DND-41 (cell line): ENCODE measurements at regions not wholly inside any gene's neighbourhood (a gene's known extent, or its start where the extent isn't known, plus 50 kb on each side); places are given as distances from the start of the nearest gene placed in this dataset.

ENCODE experiments used
- ATAC-seq: fragments of 200-7000 bp; cut with Tn5 transposase; 3 replicates; pipeline ENCODE4 v1.9.1; 2021; ENCODE audit warnings: low read depth; ENCODE audit not compliant: insufficient read depth
- DNase-seq: peaks from one replicate; pipeline ENCODE4 v3.0.0-alpha.2; 2020
- H2AFZ ChIP-seq: 2 replicates; pipeline ENCODE4 v1.6.0; 2012; ENCODE audit warnings: low read depth, low read length
- H3K27ac ChIP-seq: 2 replicates; pipeline ENCODE4 v1.5.1; 2012; ENCODE audit warnings: low read length, inconsistent platforms
- H3K27me3 ChIP-seq: fragments of 200-600 bp; sonication (generic); 2 replicates; pipeline ENCODE4 v1.6.0; 2012; ENCODE audit warnings: low read length, mild to moderate bottlenecking, inconsistent platforms; ENCODE audit not compliant: insufficient read depth, poor library complexity
- H3K36me3 ChIP-seq: 2 replicates; pipeline ENCODE4 v1.5.1; 2012; ENCODE audit warnings: low read length, inconsistent platforms; ENCODE audit not compliant: insufficient read depth
- H3K4me1 ChIP-seq: 2 replicates; pipeline ENCODE4 v1.5.1; 2012; ENCODE audit warnings: mild to moderate bottlenecking, low read length; ENCODE audit not compliant: insufficient read depth
- H3K4me2 ChIP-seq: 2 replicates; pipeline ENCODE4 v1.6.0; 2012; ENCODE audit warnings: mild to moderate bottlenecking, moderate library complexity, low read length, inconsistent platforms; ENCODE audit not compliant: insufficient read depth
- H3K4me3 ChIP-seq, 2 experiments: fragments of 200-600 bp in 1 of 2; shearing (Covaris generic) in 1 of 2; 2 replicates each; pipeline ENCODE4 v1.5.1; 2012 to 2016; ENCODE audit warnings: inconsistent platforms in 2 of 2, low read length in 2 of 2, mild to moderate bottlenecking in 2 of 2, low read depth in 1 of 2, moderate library complexity in 1 of 2
- H3K79me2 ChIP-seq: 2 replicates; pipeline ENCODE4 v1.6.0; 2012; ENCODE audit warnings: low read length, inconsistent platforms; ENCODE audit not compliant: insufficient read depth
- H3K9ac ChIP-seq: 2 replicates; pipeline ENCODE4 v1.6.0; 2012; ENCODE audit warnings: low read depth, mild to moderate bottlenecking, inconsistent platforms, low read length, moderate library complexity
- H3K9me3 ChIP-seq: 2 replicates; pipeline ENCODE4 v1.5.1; 2012; ENCODE audit warnings: low read length, moderate library complexity, mild to moderate bottlenecking, inconsistent platforms; ENCODE audit not compliant: insufficient read depth, severe bottlenecking
- H4K20me1 ChIP-seq: 2 replicates; pipeline ENCODE4 v1.6.0; 2012; ENCODE audit warnings: low read length; ENCODE audit not compliant: insufficient read depth
- CTCF ChIP-seq: IDR thresholded peaks from 2 replicates; pipeline ENCODE4 v1.5.1; 2012; ENCODE audit warnings: borderline replicate concordance, low read length, moderate library complexity, mild to moderate bottlenecking; ENCODE audit not compliant: poor library complexity, severe bottlenecking; ENCODE audit errors: extremely low read depth
- EZH2 ChIP-seq: IDR thresholded peaks from 3 replicates; pipeline ENCODE4 v1.6.1; 2012; ENCODE audit warnings: borderline replicate concordance, low read depth, mild to moderate bottlenecking, moderate library complexity, low read length, inconsistent platforms; ENCODE audit not compliant: severe bottlenecking

- DNase-seq: no peak
- H3K4me3 ChIP-seq: no peak overlapping the region
- H3K4me1 ChIP-seq: no peaks in the 10 kb centered on the region
- no peak overlapping the region for H2AFZ ChIP-seq
- no peak for ATAC-seq
- no peak overlapping the region for H3K27ac ChIP-seq
- H3K27me3 ChIP-seq: no peaks in the 10 kb centered on the region
- no peak overlapping the region for H3K9ac ChIP-seq
- no peaks in the 10 kb centered on the region for H3K79me2 ChIP-seq
- H4K20me1 ChIP-seq: no peaks in the 10 kb centered on the region
- H3K36me3 ChIP-seq: no peaks in the 10 kb centered on the region
- H3K9me3 ChIP-seq: peaks cover 2% of the 10 kb centered on the region
- no peak overlapping the region for H3K4me2 ChIP-seq
- TF ChIP-seq CTCF (no peak), EZH2 (no peak)
These were observed 1244.2 kb upstream of the MIR17HG start for GRCh38 chr13:90103099-90103784.

- Histone ChIP-seq H3K9ac (no peak overlapping the region), H3K9me3 (peaks cover 2% of the 10 kb centered on the region), H3K27ac (no peak overlapping the region), H3K4me3 (no peak overlapping the region), H3K79me2 (no peaks in the 10 kb centered on the region), H2AFZ (no peak overlapping the region), H3K4me1 (no peaks in the 10 kb centered on the region), H4K20me1 (no peaks in the 10 kb centered on the region), H3K36me3 (no peaks in the 10 kb centered on the region), H3K4me2 (no peak overlapping the region), H3K27me3 (no peaks in the 10 kb centered on the region)
- TF ChIP-seq EZH2 (no peak), CTCF (no peak)
- ATAC-seq (no peak), DNase-seq (no peak)
These were observed 1242.7 kb upstream of the MIR17HG start for GRCh38 chr13:90104764-90105163.

DNA sequence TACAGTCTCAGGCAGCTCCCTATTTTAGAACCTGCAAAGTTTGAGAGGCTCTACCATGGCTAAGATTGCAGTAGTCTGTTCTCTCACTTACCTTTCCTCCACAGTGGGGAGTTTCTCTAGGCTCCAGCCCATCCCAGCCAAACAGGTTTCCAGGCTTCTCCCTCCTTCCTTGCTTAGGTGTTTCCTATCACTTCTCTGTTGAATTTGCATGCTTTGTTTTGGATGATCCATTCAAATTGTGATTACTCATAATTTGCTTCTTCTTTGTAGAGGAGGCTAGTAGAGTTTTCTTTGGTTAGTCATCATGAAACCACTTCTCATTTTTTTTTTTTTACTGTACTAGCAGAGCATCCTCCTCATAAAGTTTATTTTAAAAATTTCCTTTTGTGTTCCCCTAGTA is 1242.2 kb upstream of the MIR17HG start:
- H3K9me3 ChIP-seq: peaks cover 2% of the 10 kb centered on the region
- TF ChIP-seq CTCF (no peak), EZH2 (no peak)
- no peaks in the 10 kb centered on the region for H4K20me1 ChIP-seq
- H3K79me2 ChIP-seq: no peaks in the 10 kb centered on the region
- H2AFZ ChIP-seq: no peak overlapping the region
- no peak overlapping the region for H3K27ac ChIP-seq
- no peak for DNase-seq
- H3K4me2 ChIP-seq: no peak overlapping the region
- H3K9ac ChIP-seq: no peak overlapping the region
- no peaks in the 10 kb centered on the region for H3K36me3 ChIP-seq
- no peaks in the 10 kb centered on the region for H3K27me3 ChIP-seq
- H3K4me3 ChIP-seq: no peak overlapping the region
- no peak for ATAC-seq
- no peaks in the 10 kb centered on the region for H3K4me1 ChIP-seq
